IMR-90 (cell line): ENCODE measurements at regions not wholly inside any gene's neighbourhood (a gene's known extent, or its start where the extent isn't known, plus 50 kb on each side); places are given as distances from the start of the nearest gene placed in this dataset.

Experiments
- ATAC-seq: fragments of 200-7000 bp; cut with Tn5 transposase; 2 replicates; pipeline ENCODE4 v1.9.1; 2020; ENCODE audit warnings: low read depth, mild to moderate bottlenecking, moderate library complexity
- BruUV-seq: library from RNA; stranded (reverse); fragments of 400-500 nt; replicated peaks from 2 replicates; lab custom pipeline; 2021; lab: Mats Ljungman, UMichigan
- CTCF ChIA-PET: fragments of 300-600 bp; formaldehyde crosslinking; extraction: SDS; loops from one replicate; lab custom pipeline; 2021; ENCODE audit warnings: antibody characterized with exemption; lab: Yijun Ruan, JAX
- POLR2A ChIA-PET: fragments of 300-600 bp; sonication (Branson Sonifier 250); formaldehyde crosslinking; loops from one replicate; lab custom pipeline; 2022; ENCODE audit warnings: antibody characterized with exemption; ENCODE audit not compliant: unreplicated experiment; lab: Charles Lee
- DNase-seq: peaks from one replicate; pipeline ENCODE4 v3.0.0; 2013
- H2AFZ ChIP-seq: replicated peaks from 2 replicates; pipeline ENCODE3; 2013; ENCODE audit warnings: low read length, mild to moderate bottlenecking; ENCODE audit not compliant: poor library complexity
- H2AK5ac ChIP-seq: 2 replicates; pipeline ENCODE4 v1.6.1; 2013; ENCODE audit warnings: low read depth, low read length, inconsistent platforms
- H2AK9ac ChIP-seq: replicated peaks from 2 replicates; pipeline ENCODE3; 2013; ENCODE audit warnings: mild to moderate bottlenecking, low read depth, low read length, moderate library complexity; ENCODE audit not compliant: poor library complexity
- H2BK120ac ChIP-seq: 2 replicates; pipeline ENCODE4 v1.6.1; 2013; ENCODE audit warnings: low read depth, low read length, inconsistent platforms
- H2BK15ac ChIP-seq: 3 replicates; pipeline ENCODE4 v1.6.1; 2013; ENCODE audit warnings: low read depth, low read length, inconsistent platforms
- H2BK20ac ChIP-seq: 2 replicates; pipeline ENCODE4 v1.6.1; 2013; ENCODE audit warnings: low read depth, mild to moderate bottlenecking, inconsistent platforms, low read length, moderate library complexity
- H2BK5ac ChIP-seq: 2 replicates; pipeline ENCODE4 v1.6.1; 2013; ENCODE audit warnings: mild to moderate bottlenecking, low read depth, low read length, inconsistent platforms; ENCODE audit not compliant: poor library complexity, severe bottlenecking
- H3K14ac ChIP-seq: replicated peaks from 2 replicates; pipeline ENCODE4 v1.6.1; 2013; ENCODE audit warnings: low read depth, low read length, inconsistent platforms
- H3K18ac ChIP-seq: 2 replicates; pipeline ENCODE4 v1.6.1; 2013; ENCODE audit warnings: low read depth, low read length, control low read depth
- H3K23ac ChIP-seq: 2 replicates; pipeline ENCODE4 v1.6.1; 2013; ENCODE audit warnings: low read depth, low read length, inconsistent platforms
- H3K27ac ChIP-seq: 2 replicates; pipeline ENCODE4 v1.5.1; 2013; ENCODE audit warnings: mild to moderate bottlenecking, control low read depth, low read length; ENCODE audit not compliant: insufficient read depth
- H3K27me3 ChIP-seq: 2 replicates; pipeline ENCODE4 v1.6.1; 2013; ENCODE audit warnings: low read length; ENCODE audit not compliant: control insufficient read depth, insufficient read depth
- H3K36me3 ChIP-seq: 2 replicates; pipeline ENCODE4 v1.6.1; 2013; ENCODE audit warnings: low read length, mixed read lengths; ENCODE audit not compliant: control insufficient read depth, insufficient read depth
- H3K4ac ChIP-seq: 2 replicates; pipeline ENCODE4 v1.6.1; 2013; ENCODE audit warnings: low read depth, low read length, inconsistent platforms
- H3K4me1 ChIP-seq: 2 replicates; pipeline ENCODE4 v1.6.1; 2013; ENCODE audit warnings: low read length, mixed read lengths; ENCODE audit not compliant: control insufficient read depth, insufficient read depth
- H3K4me2 ChIP-seq: 2 replicates; pipeline ENCODE4 v1.6.1; 2013; ENCODE audit warnings: low read depth, mild to moderate bottlenecking, control low read depth, low read length, moderate library complexity
- H3K4me3 ChIP-seq: 2 replicates; pipeline ENCODE4 v1.5.1; 2013; ENCODE audit warnings: low read depth, mild to moderate bottlenecking, control low read depth, low read length, moderate library complexity; ENCODE audit not compliant: insufficient read depth
- H3K56ac ChIP-seq: 2 replicates; pipeline ENCODE4 v1.6.1; 2013; ENCODE audit warnings: low read length, inconsistent platforms; ENCODE audit not compliant: insufficient read depth; ENCODE audit errors: extremely low read depth
- H3K79me1 ChIP-seq, 2 experiments: 2 replicates each; pipeline ENCODE4 v1.6.1; 2013; ENCODE audit warnings: low read length in 2 of 2, inconsistent platforms in 1 of 2, low read depth in 1 of 2
- H3K9ac ChIP-seq: 2 replicates; pipeline ENCODE4 v1.6.1; 2013; ENCODE audit warnings: low read depth, low read length, control low read depth
- H3K9me1 ChIP-seq: 2 replicates; pipeline ENCODE4 v1.6.1; 2013; ENCODE audit warnings: low read length, inconsistent platforms; ENCODE audit not compliant: insufficient read depth
- H3K9me3 ChIP-seq: 2 replicates; pipeline ENCODE4 v1.6.1; 2013; ENCODE audit warnings: low read length; ENCODE audit not compliant: control insufficient read depth, insufficient read depth
- H4K20me1 ChIP-seq: 2 replicates; pipeline ENCODE4 v1.6.1; 2013; ENCODE audit warnings: low read length, inconsistent platforms; ENCODE audit not compliant: insufficient read depth
- H4K5ac ChIP-seq: 2 replicates; pipeline ENCODE4 v1.6.1; 2013; ENCODE audit warnings: mild to moderate bottlenecking, low read depth, low read length, control low read depth
- H4K8ac ChIP-seq, 2 experiments: 2 replicates each; pipeline ENCODE4 v1.6.1; 2013; ENCODE audit warnings: low read depth in 2 of 2, low read length in 2 of 2, control low read depth in 1 of 2, inconsistent platforms in 1 of 2
- H4K91ac ChIP-seq: 2 replicates; pipeline ENCODE4 v1.6.1; 2013; ENCODE audit warnings: low read depth, low read length, inconsistent platforms; ENCODE audit not compliant: insufficient read depth
- BHLHE40 ChIP-seq: fragments of 150-350 bp; IDR thresholded peaks from 2 replicates; pipeline ENCODE4 v1.6.1; 2016; ENCODE audit warnings: mild to moderate bottlenecking, low read depth, low read length
- CEBPB ChIP-seq: IDR thresholded peaks from 2 replicates; pipeline ENCODE4 v1.6.1; 2012; ENCODE audit warnings: low read depth, low read length, improper control_type of control experiment
- CHD1 ChIP-seq: IDR thresholded peaks from 2 replicates; pipeline ENCODE4 v1.6.1; 2012; ENCODE audit warnings: low read depth, low read length, improper control_type of control experiment
- FOS ChIP-seq: fragments of 150-350 bp; IDR thresholded peaks from 2 replicates; pipeline ENCODE4 v1.6.1; 2016; ENCODE audit warnings: low read depth, low read length
- MAFK ChIP-seq: IDR thresholded peaks from 2 replicates; pipeline ENCODE4 v1.6.1; 2012; ENCODE audit warnings: low read depth, low read length, improper control_type of control experiment
- MAZ ChIP-seq: IDR thresholded peaks from 2 replicates; pipeline ENCODE4 v1.6.1; 2012; ENCODE audit warnings: low read depth, mild to moderate bottlenecking, low read length, improper control_type of control experiment, moderate library complexity, borderline replicate concordance
- MXI1 ChIP-seq: IDR thresholded peaks from 2 replicates; pipeline ENCODE4 v1.6.1; 2012; ENCODE audit warnings: low read depth, mild to moderate bottlenecking, low read length, moderate library complexity, borderline replicate concordance
- NFE2L2 ChIP-seq: fragments of 150-350 bp; IDR thresholded peaks from 2 replicates; pipeline ENCODE4 v1.6.1; 2016; ENCODE audit warnings: low read depth, mild to moderate bottlenecking, low read length
- POLR2A ChIP-seq: IDR thresholded peaks from 2 replicates; pipeline ENCODE4 v1.6.1; 2012; ENCODE audit warnings: mild to moderate bottlenecking, low read depth, low read length
- RAD21 ChIP-seq: IDR thresholded peaks from 2 replicates; pipeline ENCODE4 v1.6.1; 2012; ENCODE audit warnings: low read length, improper control_type of control experiment
- RCOR1 ChIP-seq: IDR thresholded peaks from 2 replicates; pipeline ENCODE4 v1.6.1; 2012; ENCODE audit warnings: mild to moderate bottlenecking, low read length, improper control_type of control experiment; ENCODE audit not compliant: insufficient replicate concordance
- RFX5 ChIP-seq: IDR thresholded peaks from 2 replicates; pipeline ENCODE4 v1.8.0; 2012; ENCODE audit warnings: low read depth, mild to moderate bottlenecking, low read length, moderate library complexity
- WGBS, 2 experiments: methylation state at CpG; one replicate each; pipeline versions ENCODE4 v1.1.5 to v1.1.7; 2013; ENCODE audit warnings: missing lambda C conversion rate in 2 of 2; ENCODE audit not compliant: insufficient read length in 1 of 2; ENCODE audit errors: extremely low coverage in 2 of 2; 5-methylcytosine and 5-hydroxymethylcytosine counted together
- dilution Hi-C: fragments of 300-500 bp; cut with HindIII; formaldehyde crosslinking; loops from one replicate; pipeline ENCODE4 v1.14.3; 2018; ENCODE audit warnings: low sequenced_read_pairs; ENCODE audit not compliant: unreplicated experiment
- in situ Hi-C: fragments of 300-500 bp; cut with MboI; formaldehyde crosslinking; loops from 3 replicates; pipeline ENCODE4 v1.14.3; 2019; ENCODE audit warnings: low sequenced_read_pairs, inconsistent platforms, mixed read lengths
- intact Hi-C: fragments of 100-400 bp; cut with micrococcal nuclease; formaldehyde crosslinking; loops from 2 replicates; pipeline ENCODE4 v1.10.0; 2022
- TF ChIP-seq, protein P1 (sequence below): conservative IDR thresholded peaks from 2 replicates; pipeline ENCODE4 v1.5.1; 2012; ENCODE audit warnings: mild to moderate bottlenecking, low read depth, low read length, improper control_type of control experiment
- TF ChIP-seq, protein P2 (sequence below): fragments of 150-350 bp; IDR thresholded peaks from 2 replicates; pipeline ENCODE4 v1.6.1; 2016; ENCODE audit warnings: low read depth, mild to moderate bottlenecking, low read length, moderate library complexity, borderline replicate concordance
- TF ChIP-seq, protein P3 (sequence below): fragments of 150-350 bp; IDR thresholded peaks from 2 replicates; pipeline ENCODE4 v1.6.1; 2017; ENCODE audit warnings: mild to moderate bottlenecking, antibody characterized with exemption, low read length, low read depth

DNA sequence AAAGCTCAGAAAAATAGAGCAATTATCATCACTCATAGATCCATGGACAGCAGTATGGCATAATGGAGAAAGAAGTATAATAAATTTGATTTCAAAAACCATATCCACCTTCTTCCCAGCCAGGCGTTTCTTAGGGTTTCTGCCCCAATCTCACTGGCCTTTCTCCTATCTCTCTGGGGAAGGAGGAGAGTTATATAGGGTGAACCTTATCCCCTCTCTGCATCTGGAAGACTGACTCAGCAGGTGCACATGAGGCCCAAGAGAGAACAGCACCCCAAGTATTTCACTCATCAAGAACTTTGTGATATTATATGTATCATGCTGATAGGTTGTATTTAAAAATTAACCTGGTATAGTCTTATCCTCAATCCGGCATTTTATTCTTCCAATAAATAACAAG, 318.8 kb upstream of the RASGEF1B start:
- Histone ChIP-seq H2AFZ (no peak overlapping the region), H3K4me2 (no peak overlapping the region), H4K91ac (no peak overlapping the region), H2AK5ac (no peak overlapping the region), H2BK20ac (no peak overlapping the region), H3K23ac (no peak overlapping the region), H3K9me1 (no peaks in the 10 kb centered on the region), H3K56ac (no peak overlapping the region), H2BK120ac (no peak overlapping the region), H3K27ac (no peak overlapping the region), H3K9me3 (no peaks in the 10 kb centered on the region), H3K4ac (no peak overlapping the region), H4K20me1 (no peaks in the 10 kb centered on the region), H2AK9ac (no peak overlapping the region), H3K18ac (no peak overlapping the region), H3K9ac (no peak overlapping the region), H3K27me3 (no peaks in the 10 kb centered on the region), H3K79me1 (no peaks in the 10 kb centered on the region), H3K36me3 (no peaks in the 10 kb centered on the region), H2BK5ac (no peak overlapping the region), H4K5ac (no peak overlapping the region), H3K4me1 (no peaks in the 10 kb centered on the region), H3K14ac (no peak overlapping the region), H4K8ac (no peak overlapping the region), H2BK15ac (no peak overlapping the region), H3K4me3 (no peak overlapping the region)
- POLR2A ChIA-PET, result no interaction called here
- WGBS, 2 experiments, result no CpG with 5 or more reads among the region's 2 CpGs
- CTCF ChIA-PET, result interaction anchor here (0.6 kb wide), 1 partner anchor 236 kb away, joined by 4 read pairs; no protein-coding TSS in a partner anchor
- intact Hi-C loops (no loop called here), dilution Hi-C loops (no loop called here), in situ Hi-C loops (no loop called here)
- no peak for TF ChIP-seq MXI1
- TF ChIP-seq CHD1, result no peak
- TF ChIP-seq, protein P1, sequence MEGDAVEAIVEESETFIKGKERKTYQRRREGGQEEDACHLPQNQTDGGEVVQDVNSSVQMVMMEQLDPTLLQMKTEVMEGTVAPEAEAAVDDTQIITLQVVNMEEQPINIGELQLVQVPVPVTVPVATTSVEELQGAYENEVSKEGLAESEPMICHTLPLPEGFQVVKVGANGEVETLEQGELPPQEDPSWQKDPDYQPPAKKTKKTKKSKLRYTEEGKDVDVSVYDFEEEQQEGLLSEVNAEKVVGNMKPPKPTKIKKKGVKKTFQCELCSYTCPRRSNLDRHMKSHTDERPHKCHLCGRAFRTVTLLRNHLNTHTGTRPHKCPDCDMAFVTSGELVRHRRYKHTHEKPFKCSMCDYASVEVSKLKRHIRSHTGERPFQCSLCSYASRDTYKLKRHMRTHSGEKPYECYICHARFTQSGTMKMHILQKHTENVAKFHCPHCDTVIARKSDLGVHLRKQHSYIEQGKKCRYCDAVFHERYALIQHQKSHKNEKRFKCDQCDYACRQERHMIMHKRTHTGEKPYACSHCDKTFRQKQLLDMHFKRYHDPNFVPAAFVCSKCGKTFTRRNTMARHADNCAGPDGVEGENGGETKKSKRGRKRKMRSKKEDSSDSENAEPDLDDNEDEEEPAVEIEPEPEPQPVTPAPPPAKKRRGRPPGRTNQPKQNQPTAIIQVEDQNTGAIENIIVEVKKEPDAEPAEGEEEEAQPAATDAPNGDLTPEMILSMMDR, result no peak
- TF ChIP-seq RAD21, result no peak
- no peak for TF ChIP-seq BHLHE40
- no peak for TF ChIP-seq POLR2A
- TF ChIP-seq FOS, result no peak
- TF ChIP-seq MAFK, result no peak
- TF ChIP-seq, protein P2, sequence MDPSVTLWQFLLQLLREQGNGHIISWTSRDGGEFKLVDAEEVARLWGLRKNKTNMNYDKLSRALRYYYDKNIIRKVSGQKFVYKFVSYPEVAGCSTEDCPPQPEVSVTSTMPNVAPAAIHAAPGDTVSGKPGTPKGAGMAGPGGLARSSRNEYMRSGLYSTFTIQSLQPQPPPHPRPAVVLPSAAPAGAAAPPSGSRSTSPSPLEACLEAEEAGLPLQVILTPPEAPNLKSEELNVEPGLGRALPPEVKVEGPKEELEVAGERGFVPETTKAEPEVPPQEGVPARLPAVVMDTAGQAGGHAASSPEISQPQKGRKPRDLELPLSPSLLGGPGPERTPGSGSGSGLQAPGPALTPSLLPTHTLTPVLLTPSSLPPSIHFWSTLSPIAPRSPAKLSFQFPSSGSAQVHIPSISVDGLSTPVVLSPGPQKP, result no peak
- no peak for TF ChIP-seq CEBPB
- TF ChIP-seq MAZ, result no peak
- TF ChIP-seq, protein P3, sequence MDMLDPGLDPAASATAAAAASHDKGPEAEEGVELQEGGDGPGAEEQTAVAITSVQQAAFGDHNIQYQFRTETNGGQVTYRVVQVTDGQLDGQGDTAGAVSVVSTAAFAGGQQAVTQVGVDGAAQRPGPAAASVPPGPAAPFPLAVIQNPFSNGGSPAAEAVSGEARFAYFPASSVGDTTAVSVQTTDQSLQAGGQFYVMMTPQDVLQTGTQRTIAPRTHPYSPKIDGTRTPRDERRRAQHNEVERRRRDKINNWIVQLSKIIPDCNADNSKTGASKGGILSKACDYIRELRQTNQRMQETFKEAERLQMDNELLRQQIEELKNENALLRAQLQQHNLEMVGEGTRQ, result no peak
- no peak for TF ChIP-seq RFX5
- TF ChIP-seq NFE2L2, result no peak
- TF ChIP-seq RCOR1, result no peak
- no peak for DNase-seq
- no peak for ATAC-seq
- no TSS peak for BruUV-seq
